ENCODE measurements at regions not wholly inside any gene's neighbourhood (a gene's known extent, or its start where the extent isn't known, plus 50 kb on each side); places are given as distances from the start of the nearest gene placed in this dataset.

- dilution Hi-C loops (cut with HindIII; ENCODE audit: low sequenced_read_pairs, unreplicated experiment), result no loop called here
- no peak for ATAC-seq (ENCODE audit: low read depth)
- CTCF ChIA-PET, result no interaction called here
Observed at GRCh38 chr13:84954636-84955035, 844.6 kb downstream of the SLITRK6 start.

More at GRCh38 chr13:84954636-84955035, 844.6 kb downstream of the SLITRK6 start:
- no peak overlapping the region for H4K91ac ChIP-seq (ENCODE audit: insufficient read depth, low read depth, low read length)
- no peak overlapping the region for H3K27ac ChIP-seq (ENCODE audit: insufficient read depth, low read length)
- no TSS peak for BruUV-seq (replicated peaks)
- no peak overlapping the region for H2AK9ac ChIP-seq (replicated peaks; ENCODE audit: low read depth, low read length, poor library complexity)
- in situ Hi-C loops (cut with MboI; ENCODE audit: low sequenced_read_pairs), result no loop called here
- H2BK5ac ChIP-seq (ENCODE audit: low read depth, low read length, poor library complexity, severe bottlenecking), result no peak overlapping the region
- POLR2A ChIA-PET (ENCODE audit: unreplicated experiment), result interaction anchor here (0.6 kb wide), 1 partner anchor 43 kb away, joined by 3 read pairs; no protein-coding TSS in a partner anchor
- H4K5ac ChIP-seq (ENCODE audit: low read depth, low read length), result no peak overlapping the region
- no peaks in the 10 kb centered on the region for H3K36me3 ChIP-seq (ENCODE audit: control insufficient read depth, insufficient read depth, low read length)
- no peak overlapping the region for H4K8ac ChIP-seq (ENCODE audit: low read depth in 2 of 2, low read length in 2 of 2)
- H2AK5ac ChIP-seq (ENCODE audit: low read depth, low read length), result no peak overlapping the region
- H3K4me3 ChIP-seq (ENCODE audit: insufficient read depth, low read depth, low read length), result no peak overlapping the region
- no peak overlapping the region for H3K9ac ChIP-seq (ENCODE audit: low read depth, low read length)
- no peak overlapping the region for H2BK20ac ChIP-seq (ENCODE audit: low read depth, low read length)
- no peak overlapping the region for H3K56ac ChIP-seq (ENCODE audit: extremely low read depth, insufficient read depth, low read length)
- H3K4ac ChIP-seq (ENCODE audit: low read depth, low read length), result no peak overlapping the region
- no peak overlapping the region for H3K14ac ChIP-seq (replicated peaks; ENCODE audit: low read depth, low read length)
- no peaks in the 10 kb centered on the region for H3K79me1 ChIP-seq (ENCODE audit: low read depth in 1 of 2, low read length in 2 of 2)
- no peak overlapping the region for H3K4me2 ChIP-seq (ENCODE audit: low read depth, low read length)
- intact Hi-C loops (cut with micrococcal nuclease), result no loop called here
- H2BK15ac ChIP-seq (ENCODE audit: low read depth, low read length), result no peak overlapping the region
- no peaks in the 10 kb centered on the region for H3K27me3 ChIP-seq (ENCODE audit: control insufficient read depth, insufficient read depth, low read length)
- no peak overlapping the region for H3K18ac ChIP-seq (ENCODE audit: low read depth, low read length)
- no peak overlapping the region for H3K23ac ChIP-seq (ENCODE audit: low read depth, low read length)
- TF ChIP-seq FOS (IDR thresholded peaks at IDR 0.05; ENCODE audit: low read depth, low read length), result no peak
- H4K20me1 ChIP-seq (ENCODE audit: insufficient read depth, low read length), result no peaks in the 10 kb centered on the region
- H2BK120ac ChIP-seq (ENCODE audit: low read depth, low read length), result no peak overlapping the region
- 100% methylated on average over 1 of the region's 1 CpG; no CpG with 5 or more reads in 1 of the 2 experiments for WGBS, 2 experiments (ENCODE audit: extremely low coverage in 2 of 2, insufficient read length in 1 of 2)
- DNase-seq, result no peak
- H3K9me3 ChIP-seq (ENCODE audit: control insufficient read depth, insufficient read depth, low read length), result no peaks in the 10 kb centered on the region
- no peak overlapping the region for H2AFZ ChIP-seq (replicated peaks; ENCODE audit: low read length, poor library complexity)
- H3K9me1 ChIP-seq (ENCODE audit: insufficient read depth, low read length), result no peaks in the 10 kb centered on the region
- no peaks in the 10 kb centered on the region for H3K4me1 ChIP-seq (ENCODE audit: control insufficient read depth, insufficient read depth, low read length)

Measured in IMR-90 (cell line).